ENCODE measurements at regions not wholly inside any gene's neighbourhood (a gene's known extent, or its start where the extent isn't known, plus 50 kb on each side); places are given as distances from the start of the nearest gene placed in this dataset.

DNA sequence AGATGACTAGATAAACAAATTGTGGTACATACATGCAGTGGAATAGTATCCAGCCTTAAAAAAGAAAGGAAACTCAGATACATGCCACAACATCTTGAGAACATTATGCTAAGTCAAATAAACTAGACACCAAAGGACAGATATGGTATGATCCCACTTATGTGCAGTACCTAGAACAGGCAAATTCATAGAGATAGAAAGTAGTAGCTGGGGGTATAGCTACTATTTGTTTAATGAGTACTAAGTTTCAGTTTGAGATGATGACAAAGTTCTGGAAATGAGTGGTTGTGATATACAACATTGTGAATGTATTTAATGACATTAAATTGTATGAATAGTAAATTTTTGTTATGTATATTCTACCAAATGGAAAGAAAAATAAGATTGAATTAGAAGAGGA lies 477.2 kb upstream of the CFAP20DC start:
- TF ChIP-seq CTCF (IDR thresholded peaks at IDR 0.05) (no peak), POLR2A (IDR thresholded peaks at IDR 0.05; ENCODE audit: low read depth) (no peak)
